ENCODE measurements at regions not wholly inside any gene's neighbourhood (a gene's known extent, or its start where the extent isn't known, plus 50 kb on each side); places are given as distances from the start of the nearest gene placed in this dataset.

- no peak for DNase-seq (ENCODE audit: extremely low read depth, low read depth, low spot score)
These were observed 200.9 kb downstream of the GADD45G start for GRCh38 chr9:89805571-89806292.

- no peak for DNase-seq (ENCODE audit: extremely low read depth, low read depth, low spot score)
These were observed 201.7 kb downstream of the GADD45G start for GRCh38 chr9:89806371-89807100.

GRCh38 chr9:89807101-89807395 is 202.2 kb downstream of the GADD45G start:
- no peak for DNase-seq (ENCODE audit: extremely low read depth, low read depth, low spot score)

GRCh38 chr9:89807682-89808075 is 202.9 kb downstream of the GADD45G start:
- no peak for DNase-seq (ENCODE audit: extremely low read depth, low read depth, low spot score)

- DNase-seq (ENCODE audit: extremely low read depth, low read depth, low spot score): no peak
These were observed 203.4 kb downstream of the GADD45G start for GRCh38 chr9:89808076-89808755.

GRCh38 chr9:89808756-89809181 is 204.0 kb downstream of the GADD45G start:
- peak; percentile 66 for DNase-seq (ENCODE audit: extremely low read depth, low read depth, low spot score)

- no peak for DNase-seq (ENCODE audit: extremely low read depth, low read depth, low spot score)
These were observed 205.6 kb downstream of the GADD45G start for GRCh38 chr9:89810431-89810830.

GRCh38 chr9:89811356-89811755 is 206.5 kb downstream of the GADD45G start:
- no peak for DNase-seq (ENCODE audit: extremely low read depth, low read depth, low spot score)

GRCh38 chr9:89811886-89812450 is 207.2 kb downstream of the GADD45G start:
- DNase-seq (ENCODE audit: extremely low read depth, low read depth, low spot score): no peak

GRCh38 chr9:89812556-89813181 is 207.9 kb downstream of the GADD45G start:
- no peak for DNase-seq (ENCODE audit: extremely low read depth, low read depth, low spot score)

- no peak for DNase-seq (ENCODE audit: extremely low read depth, low read depth, low spot score)
These were observed 208.7 kb downstream of the GADD45G start for GRCh38 chr9:89813482-89813881.

- DNase-seq (ENCODE audit: extremely low read depth, low read depth, low spot score): no peak
These were observed 209.7 kb downstream of the GADD45G start for GRCh38 chr9:89814340-89815040.

GRCh38 chr9:89815061-89815902 is 210.5 kb downstream of the GADD45G start:
- DNase-seq (ENCODE audit: extremely low read depth, low read depth, low spot score): no peak

- DNase-seq (ENCODE audit: extremely low read depth, low read depth, low spot score): no peak
These were observed 211.2 kb downstream of the GADD45G start for GRCh38 chr9:89815903-89816573.

GRCh38 chr9:89817151-89817950 is 212.5 kb downstream of the GADD45G start:
- DNase-seq (ENCODE audit: extremely low read depth, low read depth, low spot score): no peak

GRCh38 chr9:89820337-89820736 is 215.5 kb downstream of the GADD45G start:
- DNase-seq (ENCODE audit: extremely low read depth, low read depth, low spot score): no peak

- DNase-seq (ENCODE audit: extremely low read depth, low read depth, low spot score): no peak
These were observed 216.3 kb downstream of the GADD45G start for GRCh38 chr9:89821081-89821480.

GRCh38 chr9:89822996-89823395 is 218.2 kb downstream of the GADD45G start:
- no peak for DNase-seq (ENCODE audit: extremely low read depth, low read depth, low spot score)

Measured in glomerular endothelial cell (primary cell).